HG02840 (cell line): ENCODE measurements at regions not wholly inside any gene's neighbourhood (a gene's known extent, or its start where the extent isn't known, plus 50 kb on each side); places are given as distances from the start of the nearest gene placed in this dataset.
"Not testable (repeated sequence)": the region's sequence is repeated elsewhere in the genome, so short reads cannot be mapped to it uniquely, and the experiment has no call there.

ENCODE experiments used
- ATAC-seq: cut with Tn5 transposase; IDR thresholded peaks from one replicate; pipeline ENCODE4 v1.9.1; 2021; ENCODE audit warnings: mild to moderate bottlenecking, moderate library complexity, moderate number of reproducible peaks; ENCODE audit not compliant: unreplicated experiment, low FRiP score

GRCh38 chr1:96425382-96426129 lies 296.0 kb upstream of the PTBP2 start:
- no peak for ATAC-seq

- no peak for ATAC-seq
Observed at GRCh38 chr1:96427616-96428015, 294.0 kb upstream of the PTBP2 start.

DNA sequence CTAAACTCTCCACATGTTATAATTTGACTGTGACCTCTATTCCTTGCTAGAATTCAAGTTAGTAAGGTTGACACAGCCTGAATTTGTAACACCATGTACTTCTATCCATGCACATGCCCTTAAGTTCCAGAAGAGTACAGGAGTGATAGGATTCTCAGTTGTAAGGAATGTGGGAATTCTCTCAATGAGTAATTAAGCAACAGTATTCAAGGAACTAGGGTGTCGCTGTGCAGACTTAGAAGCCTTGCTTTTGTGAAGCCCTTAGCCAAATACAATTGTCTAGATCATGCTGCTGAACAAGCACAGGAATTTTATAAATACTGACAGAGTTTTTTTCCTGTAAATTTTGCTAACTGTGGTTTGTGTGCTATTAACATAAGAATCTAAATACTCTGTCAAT lies 276.3 kb upstream of the PTBP2 start:
- ATAC-seq, result no peak

DNA sequence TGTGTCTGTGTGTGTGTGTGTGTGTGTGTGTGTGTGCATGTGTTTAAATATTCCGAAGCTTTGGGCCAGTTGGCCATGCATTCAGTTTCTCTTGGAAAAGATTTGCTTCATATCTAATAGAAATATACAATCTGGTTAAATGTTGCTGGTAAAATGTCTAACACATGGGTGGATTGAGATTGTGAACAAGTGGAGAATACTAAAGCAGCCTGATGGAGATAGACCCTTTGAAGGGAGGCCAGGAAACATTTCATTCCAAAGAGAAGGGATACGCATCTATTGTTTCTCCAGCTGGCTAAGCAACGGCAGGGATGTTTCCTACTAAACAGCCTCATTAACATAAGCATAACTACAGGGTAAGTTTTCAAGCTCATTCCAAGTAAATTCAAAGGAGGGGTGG lies 257.5 kb upstream of the PTBP2 start:
- ATAC-seq, result no peak

DNA sequence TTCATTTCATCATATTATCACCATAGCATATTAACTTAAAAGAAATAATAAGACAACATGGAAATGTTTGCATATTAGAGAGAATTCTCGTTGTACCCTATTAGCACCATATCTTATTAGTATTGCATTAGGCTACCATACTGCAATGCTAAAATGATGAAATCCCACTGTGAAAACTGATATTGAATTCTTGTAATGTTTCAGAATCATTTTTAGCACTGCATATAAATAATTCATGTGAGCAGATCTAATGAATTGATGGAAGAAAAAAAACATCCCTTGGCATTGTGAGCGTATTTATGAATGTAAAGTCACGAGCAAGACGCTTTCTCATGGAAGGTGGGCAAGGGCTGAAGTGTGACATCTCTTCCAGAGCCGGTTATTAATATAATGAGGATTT lies 257.1 kb upstream of the PTBP2 start:
- ATAC-seq, result no peak

- ATAC-seq, result no peak
Observed at GRCh38 chr1:96464991-96465390, 256.6 kb upstream of the PTBP2 start.

DNA sequence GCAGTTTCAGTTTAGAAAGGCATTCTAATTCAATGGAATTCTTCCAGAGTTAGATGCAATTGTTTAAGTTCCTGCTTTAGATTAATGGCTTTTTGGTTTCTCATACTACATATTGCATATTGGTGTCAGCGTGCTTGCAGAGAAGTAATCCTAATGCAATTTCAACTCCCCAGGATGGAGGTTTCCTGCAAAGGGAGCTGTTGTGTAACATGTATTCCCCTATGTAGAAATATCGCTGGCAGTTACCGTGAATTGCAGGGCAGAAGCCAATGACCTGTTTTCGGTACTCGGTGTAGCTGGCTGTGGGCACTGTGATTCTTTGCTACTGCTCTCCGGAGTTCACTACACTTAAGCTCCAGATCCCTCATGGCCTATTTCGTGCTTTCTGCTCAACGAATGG lies 256.1 kb upstream of the PTBP2 start:
- no peak for ATAC-seq

DNA sequence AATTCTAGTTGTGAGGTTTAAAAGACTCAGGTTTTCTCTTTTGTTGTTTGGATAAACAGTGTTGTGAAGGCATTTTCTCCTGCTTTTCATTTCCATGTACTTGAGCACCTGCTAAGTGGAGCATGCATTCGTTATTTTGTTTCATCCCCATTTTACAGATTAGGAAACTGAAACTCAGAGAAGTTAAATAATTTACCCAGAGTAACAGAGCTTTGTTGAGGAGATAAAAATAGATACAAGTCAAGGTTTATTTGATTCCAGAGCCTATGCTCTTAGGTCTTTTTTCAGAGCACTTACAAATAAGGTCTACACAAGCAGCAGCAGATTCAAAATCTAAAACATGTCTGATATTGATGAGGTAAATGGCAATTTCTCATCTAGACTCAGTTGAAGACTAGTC lies 254.7 kb upstream of the PTBP2 start:
- no peak for ATAC-seq

DNA sequence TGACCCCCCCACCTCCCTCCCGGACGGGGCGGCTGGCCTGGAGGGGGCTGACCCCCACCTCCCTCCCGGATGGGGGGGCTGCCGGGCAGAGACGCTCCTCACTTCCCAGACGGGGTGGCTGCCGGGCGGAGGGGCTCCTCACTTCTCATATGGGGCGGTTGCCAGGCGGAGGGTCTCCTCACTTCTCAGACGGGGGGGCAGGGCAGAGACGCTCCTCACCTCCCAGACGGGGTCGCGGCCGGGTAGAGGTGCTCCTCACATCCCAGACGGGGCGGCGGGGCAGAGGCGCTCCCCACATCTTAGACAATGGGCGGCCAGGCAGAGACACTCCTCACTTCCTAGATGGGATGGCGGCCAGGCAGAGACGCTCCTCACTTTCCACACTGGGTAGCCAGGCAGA lies 251.9 kb upstream of the PTBP2 start:
- ATAC-seq, result not testable (repeated sequence)

DNA sequence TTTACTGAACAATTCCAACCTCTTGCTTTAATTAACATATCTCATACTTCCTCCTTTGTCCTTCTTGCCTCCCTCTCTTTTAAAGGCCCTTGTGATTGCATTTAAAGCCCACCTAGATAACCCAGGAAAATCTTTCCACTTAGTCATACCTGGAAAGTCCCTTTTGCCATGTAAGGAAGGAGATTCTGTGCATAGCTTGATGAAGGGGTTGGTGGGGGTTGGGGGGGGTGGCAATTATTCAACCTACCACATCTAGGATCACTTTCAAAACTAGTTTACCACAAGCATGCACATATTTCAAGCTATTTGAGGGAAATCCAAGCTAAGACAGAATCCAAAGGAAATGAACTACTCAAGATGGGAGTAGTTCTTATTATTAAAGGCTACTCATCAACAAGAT lies 249.1 kb upstream of the PTBP2 start:
- no peak for ATAC-seq

DNA sequence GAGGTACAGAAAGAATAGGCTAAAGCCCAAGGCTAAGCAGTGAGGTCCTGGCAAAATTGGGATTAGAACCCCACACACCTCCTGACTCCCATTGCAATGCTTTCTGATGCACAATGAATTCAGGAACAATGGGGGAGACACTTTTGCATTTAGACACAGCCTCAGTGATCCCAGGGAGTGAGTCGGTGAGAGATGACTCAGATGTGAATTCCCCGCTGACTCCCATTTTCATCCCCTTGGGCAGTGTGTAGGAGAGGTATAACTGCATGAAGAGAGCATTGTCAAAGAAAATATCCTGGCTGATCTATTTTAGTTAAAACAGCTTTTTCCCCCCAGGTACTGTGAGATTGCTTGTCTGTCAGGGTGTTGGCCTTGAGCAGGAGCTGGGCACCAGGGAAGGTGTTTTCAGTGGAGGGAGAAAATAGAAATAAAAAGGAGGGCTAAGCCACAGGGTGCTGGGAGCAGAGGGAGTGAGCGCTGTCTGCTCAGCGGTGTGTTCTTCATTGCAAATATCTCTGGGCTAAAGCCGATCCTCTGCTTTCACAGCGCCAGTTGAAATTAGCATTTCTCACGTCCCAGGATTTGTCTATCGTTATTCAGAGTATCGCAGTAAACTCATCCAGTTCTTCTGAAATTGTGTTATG lies 247.7 kb upstream of the PTBP2 start:
- ATAC-seq, result no peak

DNA sequence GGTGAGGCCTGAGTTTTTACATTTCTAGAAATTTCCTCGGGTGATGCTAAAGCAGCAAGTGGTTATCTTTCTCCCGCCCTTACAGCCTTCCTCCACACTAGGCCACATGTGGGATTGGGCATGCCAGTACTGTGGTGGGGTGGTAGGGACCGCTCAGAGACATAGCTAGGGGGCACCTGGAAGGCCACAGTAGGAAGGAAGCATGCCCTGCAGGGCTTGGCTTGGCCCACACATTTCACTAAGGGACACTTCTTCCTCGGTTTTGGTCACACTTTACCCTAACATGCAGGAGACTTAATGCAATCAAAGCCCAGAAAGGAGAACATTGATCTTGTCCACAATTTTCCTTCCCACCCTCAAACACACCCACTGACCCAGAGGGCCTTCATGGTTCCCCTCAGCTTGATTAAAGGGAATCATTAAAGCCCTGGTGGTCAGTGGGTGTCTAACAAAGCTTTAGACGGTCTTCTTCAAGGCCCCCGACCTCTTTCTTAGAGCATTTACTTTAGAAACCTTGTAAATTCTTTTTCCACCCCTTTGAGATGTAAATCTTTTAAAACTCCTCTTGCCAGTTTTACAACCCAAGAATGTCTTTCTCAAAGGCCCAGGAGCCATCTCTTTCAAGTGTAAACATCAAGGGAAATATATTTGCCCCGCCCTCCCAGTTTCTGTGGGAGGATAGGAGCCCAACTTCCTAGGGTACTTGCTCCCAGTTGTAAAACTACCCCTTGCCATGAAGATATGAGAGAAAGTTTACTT lies 246.4 kb upstream of the PTBP2 start:
- no peak for ATAC-seq

DNA sequence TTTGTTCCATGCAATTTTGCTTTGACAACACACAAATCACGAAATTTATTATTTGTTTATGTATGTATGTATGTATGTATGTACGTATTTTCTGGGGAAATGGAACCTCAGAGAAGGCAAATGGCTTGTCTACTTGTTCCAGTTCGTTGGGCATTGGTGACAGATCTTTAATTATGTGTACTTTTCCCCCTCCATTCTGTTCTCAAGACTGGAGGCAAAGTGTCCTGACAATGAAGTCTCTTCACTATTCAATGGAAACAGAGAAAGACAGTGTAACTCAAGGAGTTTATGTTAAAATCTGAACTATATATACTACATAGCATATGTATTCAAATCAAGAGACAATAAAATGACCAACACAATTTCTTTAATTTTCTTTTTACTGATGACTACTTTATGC lies 245.7 kb upstream of the PTBP2 start:
- no peak for ATAC-seq

DNA sequence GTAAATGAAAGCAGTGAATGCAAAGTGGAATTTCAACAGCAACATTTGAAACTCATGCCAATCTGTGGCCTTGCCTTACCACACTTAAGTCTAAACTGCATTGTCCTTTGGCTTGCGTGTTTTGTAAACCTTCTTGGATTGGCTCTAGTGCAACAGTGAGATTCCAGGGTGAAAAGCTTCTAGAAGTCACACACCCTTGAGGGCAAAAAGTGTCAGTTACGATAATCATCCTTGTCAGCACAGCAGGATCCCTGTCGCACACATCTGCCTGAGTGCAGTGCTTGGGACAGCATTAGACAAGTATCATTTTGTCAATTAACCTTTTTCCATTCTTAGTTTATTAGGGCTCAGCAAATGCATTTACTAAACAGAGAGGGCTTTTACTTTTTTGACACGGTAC lies 243.4 kb upstream of the PTBP2 start:
- ATAC-seq, result no peak

- ATAC-seq, result no peak
Observed at GRCh38 chr1:96481409-96481808, 240.2 kb upstream of the PTBP2 start.

DNA sequence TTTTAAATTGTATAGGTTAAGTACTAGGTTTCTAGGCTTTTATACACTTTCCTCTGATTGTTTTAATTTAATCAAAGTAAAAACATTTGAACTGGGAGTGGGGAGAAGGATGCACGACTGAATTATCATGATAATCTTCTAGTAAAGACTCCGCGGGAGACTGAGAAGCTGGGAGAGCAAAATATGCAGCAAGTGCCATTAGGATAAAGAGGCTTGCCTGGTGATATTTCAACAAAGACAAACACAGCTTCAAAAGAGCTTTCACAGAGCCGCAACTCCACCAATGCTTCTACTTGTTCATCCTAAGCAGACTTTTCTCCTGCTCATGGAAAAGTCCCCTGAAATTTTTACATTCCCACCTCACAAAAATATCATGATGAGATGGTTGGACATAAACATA lies 239.0 kb upstream of the PTBP2 start:
- ATAC-seq, result no peak

DNA sequence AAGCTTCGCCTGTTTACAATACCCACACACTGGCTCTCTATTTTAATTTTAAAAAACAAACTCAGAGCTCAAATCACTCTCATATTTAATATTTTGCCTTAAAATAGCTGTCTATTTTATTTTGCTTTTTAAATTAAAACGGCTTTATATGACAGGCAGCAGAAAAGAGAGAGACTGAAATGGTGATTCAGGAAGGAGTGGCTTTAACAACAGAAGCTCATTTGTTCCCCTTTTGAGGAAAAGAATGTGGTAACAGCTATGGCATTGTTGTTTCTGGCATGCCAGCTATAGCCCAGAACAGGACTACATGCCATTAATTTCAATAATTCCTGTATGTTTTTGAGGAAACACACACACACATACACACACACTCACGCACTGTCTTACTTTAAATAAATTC lies 234.2 kb upstream of the PTBP2 start:
- ATAC-seq, result no peak

DNA sequence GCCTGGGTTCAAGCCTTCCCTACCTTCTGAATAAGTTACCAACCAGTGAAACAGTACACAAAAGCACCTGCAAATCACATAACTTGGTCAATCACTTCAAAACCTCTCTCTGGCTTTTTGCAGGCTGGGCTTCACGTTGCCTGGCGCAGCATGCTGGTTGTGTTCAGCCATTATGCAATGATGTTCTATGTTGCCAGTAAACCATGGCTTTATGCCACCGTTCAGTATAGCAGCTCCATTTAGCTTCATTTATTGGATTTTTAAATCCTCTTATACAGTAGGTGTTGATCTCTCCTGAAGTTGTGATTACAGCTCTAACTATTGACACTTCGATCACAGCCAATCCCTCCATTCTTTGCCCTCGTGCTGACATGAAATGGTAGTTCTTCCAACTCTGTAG lies 233.6 kb upstream of the PTBP2 start:
- ATAC-seq, result no peak

DNA sequence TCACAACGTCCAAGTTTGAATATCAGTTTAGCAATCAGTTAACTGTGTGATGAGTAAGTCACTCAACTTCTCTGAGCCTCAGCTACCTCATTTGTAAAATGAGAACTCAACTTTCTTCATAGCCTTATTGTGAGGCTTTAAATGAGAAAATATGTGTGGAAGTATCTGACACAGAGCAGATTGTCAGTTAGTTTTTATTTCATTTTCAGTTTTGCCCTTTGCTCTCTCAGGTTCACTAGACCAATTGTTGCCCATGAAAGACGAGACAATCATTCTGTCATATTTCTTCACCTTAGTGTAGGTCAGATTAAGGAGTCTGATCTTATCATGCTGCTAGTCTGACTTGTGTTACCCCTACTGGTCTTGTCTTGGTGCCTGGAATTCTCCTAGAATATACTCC lies 232.8 kb upstream of the PTBP2 start:
- ATAC-seq, result no peak

GRCh38 chr1:96492236-96492635 lies 229.3 kb upstream of the PTBP2 start:
- ATAC-seq, result no peak

DNA sequence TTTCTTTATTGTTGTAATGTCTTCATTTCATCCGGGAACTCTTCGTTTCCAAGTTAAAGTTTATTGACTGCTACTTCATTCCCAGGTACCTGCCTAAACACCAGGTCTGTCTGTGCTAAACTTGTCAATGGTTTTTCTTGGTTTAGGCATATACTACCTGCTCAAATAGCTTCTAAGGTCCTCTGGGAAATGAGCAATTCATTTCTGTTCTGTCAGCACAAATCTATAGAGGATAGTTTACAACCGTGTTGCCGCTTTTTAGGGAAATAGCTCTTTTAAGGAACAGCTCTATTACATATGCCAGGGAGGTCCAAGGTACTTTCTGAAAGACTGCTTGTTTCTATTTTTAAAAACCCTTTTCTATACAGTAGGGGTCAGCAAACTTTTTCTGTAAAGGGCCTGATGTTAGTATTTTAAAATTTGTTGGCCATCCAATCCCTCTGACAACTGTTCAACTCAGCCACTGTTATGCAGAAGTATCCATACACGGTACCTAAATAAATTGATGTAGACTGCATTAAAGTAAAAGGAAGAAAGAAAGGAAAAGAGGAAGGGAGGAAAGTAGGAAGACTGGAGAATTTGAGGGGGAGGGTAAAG lies 222.7 kb upstream of the PTBP2 start:
- ATAC-seq, result no peak
